Ovary (tissue), 3 donors: ENCODE measurements at regions not wholly inside any gene's neighbourhood (a gene's known extent, or its start where the extent isn't known, plus 50 kb on each side); places are given as distances from the start of the nearest gene placed in this dataset.

Source experiments
- POLR2A ChIP-seq: fragments of 450-650 bp; IDR thresholded peaks from one replicate; pipeline ENCODE4 v1.6.1; 2017; ENCODE audit warnings: antibody characterized with exemption, mild to moderate bottlenecking, moderate library complexity
- TF ChIP-seq, protein P1 (sequence below), 3 donors: fragments of 450-650 bp in 2 of 3; fragments of 200-600 bp in 1 of 3; IDR thresholded peaks; one replicate each; pipeline versions ENCODE4 v1.5.1 to v1.8.0; 2016 to 2022; ENCODE audit warnings: antibody characterized with exemption in 3 of 3, mild to moderate bottlenecking in 1 of 3
- donor health status: DM: no; HTN: no; CAD: no.

GRCh38 chr9:7930613-7931012 is 131.0 kb upstream of the DMAC1 start:
- no peak for TF ChIP-seq POLR2A
- TF ChIP-seq, protein P1, sequence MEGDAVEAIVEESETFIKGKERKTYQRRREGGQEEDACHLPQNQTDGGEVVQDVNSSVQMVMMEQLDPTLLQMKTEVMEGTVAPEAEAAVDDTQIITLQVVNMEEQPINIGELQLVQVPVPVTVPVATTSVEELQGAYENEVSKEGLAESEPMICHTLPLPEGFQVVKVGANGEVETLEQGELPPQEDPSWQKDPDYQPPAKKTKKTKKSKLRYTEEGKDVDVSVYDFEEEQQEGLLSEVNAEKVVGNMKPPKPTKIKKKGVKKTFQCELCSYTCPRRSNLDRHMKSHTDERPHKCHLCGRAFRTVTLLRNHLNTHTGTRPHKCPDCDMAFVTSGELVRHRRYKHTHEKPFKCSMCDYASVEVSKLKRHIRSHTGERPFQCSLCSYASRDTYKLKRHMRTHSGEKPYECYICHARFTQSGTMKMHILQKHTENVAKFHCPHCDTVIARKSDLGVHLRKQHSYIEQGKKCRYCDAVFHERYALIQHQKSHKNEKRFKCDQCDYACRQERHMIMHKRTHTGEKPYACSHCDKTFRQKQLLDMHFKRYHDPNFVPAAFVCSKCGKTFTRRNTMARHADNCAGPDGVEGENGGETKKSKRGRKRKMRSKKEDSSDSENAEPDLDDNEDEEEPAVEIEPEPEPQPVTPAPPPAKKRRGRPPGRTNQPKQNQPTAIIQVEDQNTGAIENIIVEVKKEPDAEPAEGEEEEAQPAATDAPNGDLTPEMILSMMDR (IDR thresholded peaks at IDR 0.05) = no peak
